KOPT-K1 (cell line): ENCODE measurements at regions not wholly inside any gene's neighbourhood (a gene's known extent, or its start where the extent isn't known, plus 50 kb on each side); places are given as distances from the start of the nearest gene placed in this dataset.
"Not testable (repeated sequence)": the region's sequence is repeated elsewhere in the genome, so short reads cannot be mapped to it uniquely, and the experiment has no call there.

Source experiments
- H3K27ac ChIP-seq: fragments of 200-600 bp; sonication (generic); 2 replicates; pipeline ENCODE4 v1.5.1; 2016; ENCODE audit warnings: antibody characterized with exemption, mild to moderate bottlenecking, low read depth, low read length; ENCODE audit not compliant: poor library complexity, severe bottlenecking
- H3K36me3 ChIP-seq: fragments of 200-600 bp; sonication (generic); 2 replicates; pipeline ENCODE4 v1.5.1; 2017; ENCODE audit warnings: antibody characterized with exemption, mild to moderate bottlenecking, low read length, moderate library complexity; ENCODE audit not compliant: insufficient read depth
- H3K9me3 ChIP-seq: fragments of 200-600 bp; sonication (generic); 2 replicates; pipeline ENCODE4 v1.5.1; 2017; ENCODE audit warnings: antibody characterized with exemption, low read length, mild to moderate bottlenecking; ENCODE audit not compliant: insufficient read depth, poor library complexity, severe bottlenecking

DNA sequence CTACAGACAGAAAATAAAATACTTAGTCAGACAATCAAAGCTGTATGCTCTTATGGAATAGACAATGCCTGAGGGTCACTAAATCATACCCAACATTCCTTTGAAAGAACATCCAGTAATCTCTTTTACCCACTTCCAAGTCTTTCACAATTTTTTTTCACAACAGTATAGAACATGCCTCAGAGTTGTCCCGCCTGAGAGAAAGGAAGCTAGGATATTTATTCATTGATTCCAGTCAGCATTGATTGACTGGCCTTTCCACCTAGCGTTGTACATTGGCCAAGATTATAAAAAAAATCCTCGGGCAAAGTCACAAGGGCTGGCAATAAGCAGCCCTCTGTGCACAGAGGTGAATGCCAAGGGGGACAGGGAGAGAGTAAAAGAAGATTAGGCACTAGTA, 318.1 kb upstream of the PIK3R1 start:
- peaks cover 4% of the 10 kb centered on the region for H3K9me3 ChIP-seq
- no peaks in the 10 kb centered on the region for H3K36me3 ChIP-seq
- H3K27ac ChIP-seq, result no peak overlapping the region

GRCh38 chr5:67896930-67897313, 318.6 kb upstream of the PIK3R1 start:
- Histone ChIP-seq H3K27ac (no peak overlapping the region), H3K9me3 (peaks cover 4% of the 10 kb centered on the region), H3K36me3 (no peaks in the 10 kb centered on the region)

DNA sequence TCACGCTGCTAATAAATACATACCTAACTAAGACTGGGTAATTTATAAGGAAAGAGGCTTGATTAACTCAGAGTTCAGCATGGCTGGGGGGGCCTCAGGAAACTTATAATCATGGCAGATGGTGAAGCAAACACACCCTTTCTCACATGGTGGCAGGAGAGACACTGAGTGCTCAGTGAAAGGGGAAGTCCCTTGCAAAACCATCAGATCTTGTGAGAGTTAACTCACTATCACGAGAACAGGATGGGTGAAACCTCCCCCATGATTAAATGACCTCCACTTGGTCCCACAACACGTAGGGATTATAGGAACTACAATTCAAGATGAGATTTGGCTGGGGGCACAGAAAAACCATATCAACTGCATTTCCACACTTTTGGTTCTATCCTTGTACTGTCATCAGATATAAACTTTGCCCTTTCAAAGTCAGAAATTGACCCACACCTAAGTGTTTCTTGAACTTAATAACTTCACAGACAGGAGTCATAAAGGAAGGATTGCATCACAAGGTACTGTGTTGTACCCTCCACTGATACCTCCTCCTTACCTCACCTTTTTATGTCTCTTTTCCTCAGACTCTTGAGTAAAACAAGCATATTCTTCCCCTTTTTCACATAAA, 319.1 kb upstream of the PIK3R1 start:
- Histone ChIP-seq H3K27ac (no peak overlapping the region), H3K36me3 (no peaks in the 10 kb centered on the region), H3K9me3 (peaks cover 4% of the 10 kb centered on the region)

GRCh38 chr5:67889870-67890269, 325.7 kb upstream of the PIK3R1 start:
- H3K36me3 ChIP-seq, H3K9me3 ChIP-seq, H3K27ac ChIP-seq: not testable (repeated sequence)

GRCh38 chr5:67887748-67888161, 327.8 kb upstream of the PIK3R1 start:
- Histone ChIP-seq H3K9me3 (no peaks in the 10 kb centered on the region), H3K27ac (no peak overlapping the region), H3K36me3 (no peaks in the 10 kb centered on the region)

DNA sequence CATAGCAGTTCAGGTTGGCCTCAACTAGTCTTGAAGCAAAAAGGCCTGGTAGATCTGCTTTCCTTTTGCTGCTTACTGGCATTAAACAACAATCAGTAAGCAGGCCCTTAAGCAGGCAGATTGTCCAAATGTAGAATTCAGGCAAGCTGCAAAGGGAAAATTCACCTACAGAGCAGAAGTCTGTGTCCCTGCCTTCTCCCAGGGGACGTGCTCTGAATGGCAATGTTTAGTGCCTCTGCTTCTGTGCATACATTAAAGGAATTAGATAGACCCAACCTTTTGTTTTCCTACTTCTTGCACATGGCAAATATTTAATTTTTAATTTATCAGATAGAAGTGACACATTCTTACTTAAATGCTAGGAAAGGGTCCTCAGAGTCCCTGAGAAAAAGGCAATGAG, 328.8 kb upstream of the PIK3R1 start:
- Histone ChIP-seq H3K9me3 (no peaks in the 10 kb centered on the region), H3K27ac (no peak overlapping the region), H3K36me3 (no peaks in the 10 kb centered on the region)

- no peak overlapping the region for H3K27ac ChIP-seq
- no peaks in the 10 kb centered on the region for H3K9me3 ChIP-seq
- H3K36me3 ChIP-seq, result no peaks in the 10 kb centered on the region
These were observed 334.7 kb upstream of the PIK3R1 start for GRCh38 chr5:67880876-67881275.

DNA sequence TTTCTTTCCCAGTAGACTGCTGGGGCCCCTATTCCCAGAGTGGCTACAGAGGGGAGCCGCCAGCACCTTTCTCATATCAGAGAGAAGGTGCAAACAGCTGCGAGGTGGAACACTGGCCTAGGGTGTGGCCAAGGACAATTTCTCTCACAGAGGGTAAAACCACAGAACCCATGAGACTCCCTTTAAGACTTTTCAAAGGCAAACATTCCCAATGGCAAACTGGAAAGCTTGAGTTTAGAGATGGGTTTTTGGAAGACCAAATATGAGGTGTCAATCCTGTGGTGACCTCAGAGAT, 335.1 kb upstream of the PIK3R1 start:
- no peaks in the 10 kb centered on the region for H3K9me3 ChIP-seq
- H3K27ac ChIP-seq, result no peak overlapping the region

DNA sequence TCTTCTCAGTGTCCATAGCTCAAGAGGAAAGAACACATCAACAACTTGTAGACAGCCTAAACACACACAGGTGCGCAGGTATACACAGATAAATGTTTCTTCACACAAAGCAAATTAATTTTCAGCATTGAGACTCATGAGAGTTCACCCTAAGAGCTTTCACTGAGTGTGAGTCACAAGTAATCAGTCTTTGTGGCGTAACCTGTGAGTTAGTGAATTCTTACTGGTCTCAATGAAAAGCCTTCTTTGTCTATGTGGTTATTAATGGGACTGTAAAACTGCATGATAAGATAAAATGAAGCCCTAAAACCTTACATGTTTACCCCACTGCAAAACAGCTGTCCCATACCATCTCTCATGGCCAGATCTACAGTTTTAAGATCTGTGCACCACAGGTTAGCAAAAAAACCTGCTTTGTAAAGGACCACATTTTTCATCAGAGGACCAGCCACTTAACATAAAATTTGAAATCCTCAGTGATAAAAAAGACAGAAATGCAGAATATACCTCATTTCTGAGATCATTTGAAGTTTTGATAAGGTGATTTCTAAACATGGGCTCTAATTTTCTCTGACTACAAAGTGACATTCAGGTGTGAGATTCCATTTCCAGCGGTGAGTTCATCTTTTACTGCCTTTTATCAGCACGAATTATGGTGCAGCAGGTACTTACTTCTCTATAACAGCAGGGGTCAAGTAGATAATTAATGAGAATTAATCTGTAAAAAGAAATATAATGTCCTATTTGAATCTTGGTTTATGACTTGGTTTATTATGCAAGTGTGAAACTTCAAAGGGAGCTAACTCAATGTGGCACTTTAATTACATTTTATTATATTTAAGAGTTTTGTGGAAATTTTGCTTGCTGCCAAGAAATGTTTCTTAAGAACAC, 335.7 kb upstream of the PIK3R1 start:
- no peaks in the 10 kb centered on the region for H3K36me3 ChIP-seq

More for the DNA sequence above, 335.1 kb upstream of the PIK3R1 start:
- H3K36me3 ChIP-seq, result no peaks in the 10 kb centered on the region

DNA sequence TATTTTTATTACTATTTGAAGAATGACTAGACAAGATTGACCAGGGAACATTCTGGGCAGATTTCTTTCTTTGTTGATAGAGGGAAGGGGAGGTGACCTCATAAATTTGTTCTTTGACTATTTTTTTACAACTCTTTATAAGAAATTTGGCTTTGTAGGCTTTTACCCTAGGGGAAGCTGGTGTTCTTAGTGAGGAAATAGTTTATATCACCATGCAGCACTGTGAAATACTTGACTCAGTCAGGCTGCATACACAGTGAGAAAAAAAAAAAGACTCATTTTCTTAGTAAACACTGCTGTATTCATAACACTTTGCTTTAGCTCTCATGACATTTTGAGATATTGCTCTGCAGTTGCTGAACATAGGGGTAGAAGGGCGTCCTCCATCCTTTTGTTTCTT, 336.6 kb upstream of the PIK3R1 start:
- H3K36me3 ChIP-seq, result no peaks in the 10 kb centered on the region
- H3K9me3 ChIP-seq, result no peaks in the 10 kb centered on the region
- no peak overlapping the region for H3K27ac ChIP-seq

More for the DNA sequence above, 335.7 kb upstream of the PIK3R1 start:
- H3K27ac ChIP-seq, result no peak overlapping the region
- H3K9me3 ChIP-seq, result no peaks in the 10 kb centered on the region

DNA sequence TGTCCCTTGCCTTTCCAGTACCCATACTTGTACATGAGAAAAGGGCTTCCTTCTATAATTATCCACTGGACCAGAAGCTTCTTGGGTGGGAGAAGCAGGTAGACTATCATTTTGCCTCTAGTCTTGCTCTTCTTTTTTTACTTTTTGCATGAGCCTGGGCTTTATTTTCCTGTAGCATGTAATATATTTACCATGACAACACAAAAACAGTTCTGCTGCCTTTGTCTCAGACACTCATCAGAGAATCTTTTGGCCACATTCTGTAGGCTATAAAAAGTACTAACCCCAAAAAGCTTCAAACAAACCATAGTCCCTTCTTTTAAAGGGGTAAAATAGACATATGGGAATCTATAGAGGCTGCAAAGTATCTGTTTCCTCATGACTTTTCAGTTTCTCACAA, 339.2 kb upstream of the PIK3R1 start:
- H3K9me3 ChIP-seq, result no peaks in the 10 kb centered on the region
- H3K36me3 ChIP-seq, result no peaks in the 10 kb centered on the region
- H3K27ac ChIP-seq, result no peak overlapping the region

DNA sequence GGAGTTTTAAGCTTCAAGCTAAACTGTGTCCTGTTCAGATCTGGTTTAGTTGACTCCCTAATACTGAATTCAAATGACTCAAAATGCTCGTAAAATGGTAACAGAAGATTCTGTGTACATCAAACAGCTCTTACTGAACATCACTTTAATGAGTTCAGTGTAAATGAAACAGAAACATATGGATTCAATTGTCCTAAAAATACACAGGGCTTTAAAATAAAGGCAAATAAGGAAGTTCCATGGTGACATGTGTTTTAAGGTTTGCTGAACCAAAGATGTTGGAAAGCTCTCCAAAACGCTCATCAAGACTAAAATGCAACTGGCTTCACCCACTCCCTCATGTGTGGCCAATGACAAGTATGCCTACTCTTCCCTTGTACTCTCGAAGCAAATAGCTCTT, 340.0 kb upstream of the PIK3R1 start:
- no peak overlapping the region for H3K27ac ChIP-seq
- no peaks in the 10 kb centered on the region for H3K9me3 ChIP-seq
- no peaks in the 10 kb centered on the region for H3K36me3 ChIP-seq

DNA sequence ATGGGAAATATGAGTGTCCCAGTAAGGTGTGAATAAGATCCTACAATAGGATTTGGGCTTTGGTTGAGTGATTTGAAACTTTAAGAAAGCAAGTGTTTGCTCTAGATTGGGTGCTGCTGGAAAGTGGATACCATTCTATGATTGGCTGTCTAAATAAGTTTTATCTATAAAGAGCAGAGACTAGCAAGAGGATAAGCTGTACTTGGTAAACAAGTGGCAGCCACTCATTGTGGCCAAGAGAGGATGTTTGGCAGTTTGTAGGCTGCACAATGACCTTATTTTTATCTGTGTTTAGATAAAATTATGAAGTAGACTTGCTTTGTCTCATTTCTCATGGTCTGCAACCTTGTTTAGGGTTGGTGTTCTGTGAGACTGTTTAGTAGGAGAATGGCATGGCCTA, 341.6 kb upstream of the PIK3R1 start:
- Histone ChIP-seq H3K27ac (no peak overlapping the region), H3K36me3 (no peaks in the 10 kb centered on the region), H3K9me3 (no peaks in the 10 kb centered on the region)

DNA sequence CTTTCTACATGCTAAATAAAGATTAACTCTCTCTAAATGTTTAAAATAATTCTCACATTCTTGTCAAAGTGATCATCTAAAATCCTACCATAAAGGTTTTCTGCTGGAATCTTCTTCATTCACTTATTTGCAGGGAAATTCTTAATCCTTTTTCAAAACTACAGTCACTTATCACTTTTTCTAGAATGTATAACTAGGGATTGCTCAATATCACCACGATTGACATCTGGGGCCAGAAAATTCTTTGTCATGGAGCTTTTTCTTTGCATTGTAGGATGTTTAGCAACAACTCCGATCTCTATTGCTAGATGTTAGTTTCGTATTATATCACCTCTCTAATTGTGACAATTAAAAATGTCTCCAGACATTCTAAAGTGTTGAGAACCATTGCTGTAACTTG, 344.9 kb upstream of the PIK3R1 start:
- no peaks in the 10 kb centered on the region for H3K36me3 ChIP-seq
- H3K27ac ChIP-seq, result no peak overlapping the region
- H3K9me3 ChIP-seq, result no peaks in the 10 kb centered on the region

- not testable (repeated sequence) for H3K9me3 ChIP-seq, H3K27ac ChIP-seq, H3K36me3 ChIP-seq
These were observed 351.2 kb upstream of the PIK3R1 start for GRCh38 chr5:67864335-67864734.

DNA sequence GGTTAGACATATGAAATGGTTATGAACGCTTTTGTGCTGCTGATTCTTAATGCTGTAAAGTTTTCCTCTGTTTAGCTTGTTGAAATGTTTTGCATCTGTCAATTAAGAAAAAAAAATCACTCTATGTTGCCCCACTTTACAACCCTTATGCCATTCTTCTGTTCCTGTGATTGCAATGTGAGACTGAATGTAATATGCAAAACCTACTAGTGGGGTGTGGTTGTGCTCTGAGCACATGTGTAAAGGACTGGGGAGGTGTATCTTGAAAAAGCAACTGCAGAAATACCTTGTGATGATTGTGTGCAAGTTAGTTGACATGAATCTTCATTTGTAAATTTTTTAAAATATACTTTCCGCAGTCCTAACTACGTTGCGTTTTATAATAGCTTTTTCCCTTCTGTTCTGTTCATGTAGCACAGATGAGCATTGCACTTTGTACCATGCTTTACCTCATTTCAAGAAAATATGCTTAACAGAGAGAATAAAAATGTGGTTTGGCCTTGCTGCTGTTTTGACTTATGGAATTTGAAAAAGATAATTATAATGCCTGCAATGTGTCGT, 357.0 kb upstream of the PIK3R1 start:
- no peaks in the 10 kb centered on the region for H3K36me3 ChIP-seq
- peaks cover 9% of the 10 kb centered on the region for H3K9me3 ChIP-seq
- H3K27ac ChIP-seq, result no peak overlapping the region
